Panc1 (cell line): ENCODE measurements at regions not wholly inside any gene's neighbourhood (a gene's known extent, or its start where the extent isn't known, plus 50 kb on each side); places are given as distances from the start of the nearest gene placed in this dataset.

ENCODE experiments used
- POLR2AphosphoS5 ChIP-seq: IDR thresholded peaks from 2 replicates; pipeline ENCODE4 v1.6.1; 2012; ENCODE audit warnings: mild to moderate bottlenecking, low read depth, low read length, moderate library complexity
- SIN3A ChIP-seq: IDR thresholded peaks from 2 replicates; pipeline ENCODE4 v1.6.1; 2012; ENCODE audit warnings: low read depth, mild to moderate bottlenecking, low read length, moderate library complexity, borderline replicate concordance; ENCODE audit not compliant: insufficient read depth
- TF ChIP-seq, protein P1 (sequence below): fragments of 450-650 bp; IDR thresholded peaks from 2 replicates; pipeline ENCODE4 v1.5.1; 2017; ENCODE audit warnings: mild to moderate bottlenecking
- TF ChIP-seq, protein P2 (sequence below), 2 experiments: IDR thresholded peaks; 2 replicates each; pipeline ENCODE4 v1.6.1; 2011 to 2012; ENCODE audit warnings: low read depth in 2 of 2, control low read depth in 1 of 2, low read length in 1 of 2, mild to moderate bottlenecking in 1 of 2, moderate library complexity in 1 of 2; ENCODE audit not compliant: insufficient read depth in 1 of 2

DNA sequence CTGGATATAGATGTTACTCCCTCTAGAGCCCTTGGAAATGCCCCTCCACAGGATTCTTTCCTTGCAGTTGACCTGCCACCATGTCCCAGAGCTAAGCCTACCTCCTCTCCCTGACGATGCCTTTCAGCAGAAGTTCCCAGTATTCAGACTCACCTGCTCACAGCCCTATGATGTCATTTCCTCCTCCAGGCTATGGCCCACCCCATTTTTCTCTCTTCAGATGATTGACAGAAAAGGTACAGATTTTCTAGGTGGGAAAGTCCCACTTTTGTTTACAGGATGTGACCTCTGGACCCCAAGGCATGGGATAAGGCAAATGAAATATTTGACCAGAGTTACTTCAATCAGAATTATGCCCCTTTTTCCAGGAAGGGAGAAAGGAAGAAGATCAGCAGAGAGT, 280.2 kb upstream of the PHYHIPL start:
- TF ChIP-seq POLR2AphosphoS5 (no peak), SIN3A (no peak)
- TF ChIP-seq, protein P1, sequence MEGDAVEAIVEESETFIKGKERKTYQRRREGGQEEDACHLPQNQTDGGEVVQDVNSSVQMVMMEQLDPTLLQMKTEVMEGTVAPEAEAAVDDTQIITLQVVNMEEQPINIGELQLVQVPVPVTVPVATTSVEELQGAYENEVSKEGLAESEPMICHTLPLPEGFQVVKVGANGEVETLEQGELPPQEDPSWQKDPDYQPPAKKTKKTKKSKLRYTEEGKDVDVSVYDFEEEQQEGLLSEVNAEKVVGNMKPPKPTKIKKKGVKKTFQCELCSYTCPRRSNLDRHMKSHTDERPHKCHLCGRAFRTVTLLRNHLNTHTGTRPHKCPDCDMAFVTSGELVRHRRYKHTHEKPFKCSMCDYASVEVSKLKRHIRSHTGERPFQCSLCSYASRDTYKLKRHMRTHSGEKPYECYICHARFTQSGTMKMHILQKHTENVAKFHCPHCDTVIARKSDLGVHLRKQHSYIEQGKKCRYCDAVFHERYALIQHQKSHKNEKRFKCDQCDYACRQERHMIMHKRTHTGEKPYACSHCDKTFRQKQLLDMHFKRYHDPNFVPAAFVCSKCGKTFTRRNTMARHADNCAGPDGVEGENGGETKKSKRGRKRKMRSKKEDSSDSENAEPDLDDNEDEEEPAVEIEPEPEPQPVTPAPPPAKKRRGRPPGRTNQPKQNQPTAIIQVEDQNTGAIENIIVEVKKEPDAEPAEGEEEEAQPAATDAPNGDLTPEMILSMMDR = no peak
- TF ChIP-seq, protein P2, sequence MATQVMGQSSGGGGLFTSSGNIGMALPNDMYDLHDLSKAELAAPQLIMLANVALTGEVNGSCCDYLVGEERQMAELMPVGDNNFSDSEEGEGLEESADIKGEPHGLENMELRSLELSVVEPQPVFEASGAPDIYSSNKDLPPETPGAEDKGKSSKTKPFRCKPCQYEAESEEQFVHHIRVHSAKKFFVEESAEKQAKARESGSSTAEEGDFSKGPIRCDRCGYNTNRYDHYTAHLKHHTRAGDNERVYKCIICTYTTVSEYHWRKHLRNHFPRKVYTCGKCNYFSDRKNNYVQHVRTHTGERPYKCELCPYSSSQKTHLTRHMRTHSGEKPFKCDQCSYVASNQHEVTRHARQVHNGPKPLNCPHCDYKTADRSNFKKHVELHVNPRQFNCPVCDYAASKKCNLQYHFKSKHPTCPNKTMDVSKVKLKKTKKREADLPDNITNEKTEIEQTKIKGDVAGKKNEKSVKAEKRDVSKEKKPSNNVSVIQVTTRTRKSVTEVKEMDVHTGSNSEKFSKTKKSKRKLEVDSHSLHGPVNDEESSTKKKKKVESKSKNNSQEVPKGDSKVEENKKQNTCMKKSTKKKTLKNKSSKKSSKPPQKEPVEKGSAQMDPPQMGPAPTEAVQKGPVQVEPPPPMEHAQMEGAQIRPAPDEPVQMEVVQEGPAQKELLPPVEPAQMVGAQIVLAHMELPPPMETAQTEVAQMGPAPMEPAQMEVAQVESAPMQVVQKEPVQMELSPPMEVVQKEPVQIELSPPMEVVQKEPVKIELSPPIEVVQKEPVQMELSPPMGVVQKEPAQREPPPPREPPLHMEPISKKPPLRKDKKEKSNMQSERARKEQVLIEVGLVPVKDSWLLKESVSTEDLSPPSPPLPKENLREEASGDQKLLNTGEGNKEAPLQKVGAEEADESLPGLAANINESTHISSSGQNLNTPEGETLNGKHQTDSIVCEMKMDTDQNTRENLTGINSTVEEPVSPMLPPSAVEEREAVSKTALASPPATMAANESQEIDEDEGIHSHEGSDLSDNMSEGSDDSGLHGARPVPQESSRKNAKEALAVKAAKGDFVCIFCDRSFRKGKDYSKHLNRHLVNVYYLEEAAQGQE (IDR thresholded peaks at IDR 0.05; ENCODE audit: insufficient read depth in 1 of 2, low read depth in 2 of 2, low read length in 1 of 2) = no peak
